Right lobe of liver (tissue), 4 donors: ENCODE measurements at regions not wholly inside any gene's neighbourhood (a gene's known extent, or its start where the extent isn't known, plus 50 kb on each side); places are given as distances from the start of the nearest gene placed in this dataset.

Experiments
- POLR2A ChIP-seq: fragments of 450-650 bp; IDR thresholded peaks from one replicate; pipeline ENCODE4 v1.6.1; 2017; ENCODE audit warnings: antibody characterized with exemption, mild to moderate bottlenecking
- TF ChIP-seq, protein P1 (sequence below), 4 donors: fragments of 200-600 bp in 3 of 4; fragments of 450-650 bp in 1 of 4; IDR thresholded peaks; one replicate each; pipeline versions ENCODE4 v1.5.1 to v1.8.0; 2016 to 2022; ENCODE audit warnings: antibody characterized with exemption in 4 of 4, mild to moderate bottlenecking in 2 of 4
- donor health status: DM: no; HTN: no; CAD: no.
- donor health status: DM: no; HTN: no; CAD: no.
- donor health status: DM: no; HTN: yes; CAD: no.

DNA sequence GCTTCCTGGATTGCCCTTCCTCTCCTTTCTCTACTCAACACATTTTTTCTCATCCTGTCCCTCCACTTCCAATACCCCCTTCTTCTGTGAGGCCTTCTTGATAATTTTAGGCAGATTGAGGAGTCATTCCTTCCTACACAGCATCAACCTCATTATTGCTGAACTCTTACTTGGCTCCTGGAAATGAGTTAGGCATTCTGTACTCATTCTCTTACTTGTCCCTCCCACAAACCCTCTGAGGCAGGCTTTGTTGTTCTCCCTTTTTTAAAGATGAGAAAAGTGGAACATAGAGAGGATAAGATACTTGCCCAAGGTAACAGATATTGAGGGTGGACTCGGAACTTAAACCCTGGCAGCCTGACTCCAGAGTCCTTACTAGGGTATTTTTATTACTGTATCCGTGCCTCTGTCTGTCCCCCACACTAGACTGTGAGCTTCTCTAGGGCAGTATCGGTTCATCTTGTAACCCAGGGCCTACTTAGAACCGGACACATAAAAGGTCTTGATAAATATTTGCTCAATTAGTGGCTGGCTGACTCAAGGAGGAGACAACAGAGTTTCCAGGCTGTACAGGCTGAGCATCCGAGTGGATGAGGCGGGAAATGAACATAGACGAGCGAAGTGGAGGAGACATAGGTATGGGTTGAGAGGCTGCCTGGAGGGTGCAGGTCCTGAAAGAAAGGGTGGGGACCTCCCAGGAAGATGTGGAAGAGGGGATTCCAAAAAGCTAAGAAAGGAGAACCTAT lies 148.7 kb upstream of the ATP2B2 start:
- TF ChIP-seq, protein P1, sequence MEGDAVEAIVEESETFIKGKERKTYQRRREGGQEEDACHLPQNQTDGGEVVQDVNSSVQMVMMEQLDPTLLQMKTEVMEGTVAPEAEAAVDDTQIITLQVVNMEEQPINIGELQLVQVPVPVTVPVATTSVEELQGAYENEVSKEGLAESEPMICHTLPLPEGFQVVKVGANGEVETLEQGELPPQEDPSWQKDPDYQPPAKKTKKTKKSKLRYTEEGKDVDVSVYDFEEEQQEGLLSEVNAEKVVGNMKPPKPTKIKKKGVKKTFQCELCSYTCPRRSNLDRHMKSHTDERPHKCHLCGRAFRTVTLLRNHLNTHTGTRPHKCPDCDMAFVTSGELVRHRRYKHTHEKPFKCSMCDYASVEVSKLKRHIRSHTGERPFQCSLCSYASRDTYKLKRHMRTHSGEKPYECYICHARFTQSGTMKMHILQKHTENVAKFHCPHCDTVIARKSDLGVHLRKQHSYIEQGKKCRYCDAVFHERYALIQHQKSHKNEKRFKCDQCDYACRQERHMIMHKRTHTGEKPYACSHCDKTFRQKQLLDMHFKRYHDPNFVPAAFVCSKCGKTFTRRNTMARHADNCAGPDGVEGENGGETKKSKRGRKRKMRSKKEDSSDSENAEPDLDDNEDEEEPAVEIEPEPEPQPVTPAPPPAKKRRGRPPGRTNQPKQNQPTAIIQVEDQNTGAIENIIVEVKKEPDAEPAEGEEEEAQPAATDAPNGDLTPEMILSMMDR (IDR thresholded peaks at IDR 0.05), result no peak
- TF ChIP-seq POLR2A, result no peak
